K562 (cell line): ENCODE measurements at regions not wholly inside any gene's neighbourhood (a gene's known extent, or its start where the extent isn't known, plus 50 kb on each side); places are given as distances from the start of the nearest gene placed in this dataset.
A peak's percentile ranks its signal among the peaks of the same experiment; 100 is the strongest.

Experiments
- ADNP ChIP-seq: fragments of 200-800 bp; sonication (Bioruptor generic); IDR thresholded peaks from 2 replicates; pipeline ENCODE4 v1.6.1; 2016; ENCODE audit warnings: missing genetic modification characterization, missing compliant biosample characterization
- BCOR ChIP-seq: fragments of 450-650 bp; IDR thresholded peaks from 2 replicates; pipeline ENCODE4 v1.6.1; 2016
- CBX3 ChIP-seq, 2 experiments: IDR thresholded peaks; 1 replicate in 1 of 2; 2 replicates in 1 of 2; pipeline ENCODE4 v1.6.1; 2012; ENCODE audit warnings: inconsistent platforms in 2 of 2, low read length in 2 of 2, borderline replicate concordance in 1 of 2, control low read depth in 1 of 2
- EGR1 ChIP-seq: fragments of 450-650 bp; conservative IDR thresholded peaks from 2 replicates; pipeline ENCODE4 v1.6.1; 2017; ENCODE audit warnings: mild to moderate bottlenecking
- ETV5 ChIP-seq: sonication (generic); formaldehyde crosslinking; IDR thresholded peaks from 2 replicates; pipeline ENCODE4 v1.4.0; 2020; ENCODE audit warnings: low read depth, mild to moderate bottlenecking, missing genetic modification reagents
- HCFC1 ChIP-seq: IDR thresholded peaks from 2 replicates; pipeline ENCODE4 v1.6.1; 2012; ENCODE audit warnings: low read depth, low read length, improper control_type of control experiment
- HMGN3 ChIP-seq: IDR thresholded peaks from 2 replicates; pipeline ENCODE4 v1.6.1; 2011; ENCODE audit warnings: borderline replicate concordance, low read depth, mild to moderate bottlenecking, mixed read lengths, low read length; ENCODE audit not compliant: insufficient read length; ENCODE audit errors: extremely low read depth
- MAZ ChIP-seq, 2 experiments: fragments of 450-650 bp in 1 of 2; sonication (generic) in 1 of 2; formaldehyde crosslinking; IDR thresholded peaks in 1 of 2; conservative IDR thresholded peaks in 1 of 2; 2 replicates each; pipeline versions ENCODE4 v1.4.0 to v1.5.0; 2020; ENCODE audit warnings: mild to moderate bottlenecking in 1 of 2, missing genetic modification reagents in 1 of 2
- MEF2D ChIP-seq: conservative IDR thresholded peaks from 2 replicates; pipeline ENCODE4 v1.6.1; 2016; ENCODE audit warnings: low read depth, missing genetic modification characterization, missing compliant biosample characterization
- NKRF ChIP-seq: fragments of 450-650 bp; IDR thresholded peaks from 2 replicates; pipeline ENCODE4 v1.6.1; 2016; ENCODE audit warnings: borderline replicate concordance
- PCBP2 ChIP-seq: fragments of 200-400 bp; formaldehyde crosslinking; IDR thresholded peaks from 2 replicates; pipeline ENCODE4 v1.6.1; 2018; ENCODE audit warnings: low read length, low read depth, mild to moderate bottlenecking, moderate library complexity; ENCODE audit not compliant: poor library complexity, severe bottlenecking
- POLR2B ChIP-seq: fragments of 450-650 bp; IDR thresholded peaks from 2 replicates; pipeline ENCODE4 v1.6.1; 2018; ENCODE audit warnings: low read depth; ENCODE audit not compliant: partially characterized antibody
- POLR3A ChIP-seq: IDR thresholded peaks from 2 replicates; pipeline ENCODE4 v1.6.1; 2011; ENCODE audit warnings: borderline replicate concordance, mild to moderate bottlenecking, moderate library complexity; ENCODE audit not compliant: insufficient read length, insufficient read depth; ENCODE audit errors: extremely low read depth
- SAFB ChIP-seq: fragments of 200-400 bp; formaldehyde crosslinking; IDR thresholded peaks from 2 replicates; pipeline ENCODE4 v1.6.1; 2017; ENCODE audit warnings: low read depth, low read length, borderline replicate concordance
- SETDB1 ChIP-seq: IDR thresholded peaks from one replicate; pipeline ENCODE4 v1.6.1; 2012; ENCODE audit warnings: low read length, control low read depth, inconsistent platforms
- SIN3A ChIP-seq, 2 experiments: fragments of 150-350 bp in 1 of 2; IDR thresholded peaks; 2 replicates each; pipeline ENCODE4 v1.6.1; 2011 to 2016; ENCODE audit warnings: borderline replicate concordance in 2 of 2, low read depth in 2 of 2, low read length in 2 of 2, mild to moderate bottlenecking in 2 of 2, moderate library complexity in 2 of 2; ENCODE audit not compliant: control insufficient read depth in 1 of 2
- SRSF3 ChIP-seq: fragments of 200-400 bp; formaldehyde crosslinking; IDR thresholded peaks from 2 replicates; pipeline ENCODE4 v1.6.1; 2016; ENCODE audit warnings: mild to moderate bottlenecking, low read length, moderate library complexity; ENCODE audit not compliant: insufficient read depth
- STAT6 ChIP-seq: sonication (generic); formaldehyde crosslinking; IDR thresholded peaks from 2 replicates; pipeline ENCODE4 v1.8.1; 2023; ENCODE audit warnings: mild to moderate bottlenecking, missing genetic modification reagents
- ZNF174 ChIP-seq: fragments of 250-450 bp; sonication (Bioruptor Pico); IDR thresholded peaks from 2 replicates; pipeline ENCODE4 v1.4.0; 2020; ENCODE audit warnings: mild to moderate bottlenecking
- ZNF511 ChIP-seq: sonication (generic); formaldehyde crosslinking; IDR thresholded peaks from 2 replicates; pipeline ENCODE4 v1.8.0; 2022; ENCODE audit warnings: mild to moderate bottlenecking, missing genetic modification reagents
- ZNF695 ChIP-seq: fragments of 450-650 bp; formaldehyde crosslinking; IDR thresholded peaks from 2 replicates; pipeline ENCODE4 v1.4.0; 2020; ENCODE audit warnings: mild to moderate bottlenecking, moderate library complexity
- ZNF79 ChIP-seq: fragments of 250-450 bp; sonication (Bioruptor Pico); IDR thresholded peaks from 2 replicates; pipeline ENCODE4 v1.4.0; 2020; ENCODE audit warnings: low read depth, mild to moderate bottlenecking, moderate library complexity
- TF ChIP-seq, protein P1 (sequence below): fragments of 250-450 bp; sonication (Bioruptor Pico); IDR thresholded peaks from 2 replicates; pipeline ENCODE4 v1.5.1; 2021; ENCODE audit warnings: mild to moderate bottlenecking

- TF ChIP-seq SETDB1 (no peak), STAT6 (CRISPR knock-in tag) (no peak), EGR1 (peak; percentile 84), SRSF3 (no peak), ZNF695 (CRISPR knock-in tag) (no peak), MAZ (CRISPR knock-in tag; conservative IDR thresholded peaks at IDR 0.05 in 1 of 2, IDR thresholded peaks at IDR 0.05 in 1 of 2) (no peak), NKRF (no peak), ZNF511 (CRISPR knock-in tag) (no peak), POLR3A (peak; percentile 28), ADNP (tag) (no peak), SIN3A (IDR thresholded peaks at IDR 0.05; ENCODE audit: borderline replicate concordance in 2 of 2, control insufficient read depth in 1 of 2, low read depth in 2 of 2, low read length in 2 of 2) (no peak), POLR2B (no peak), MEF2D (no peak), SAFB (no peak), ETV5 (0 out of 2 replicates have a peak, but pooled peaks have one; percentile 26), PCBP2 (no peak), BCOR (no peak), CBX3 (IDR thresholded peaks at IDR 0.05; ENCODE audit: borderline replicate concordance in 1 of 2, low read length in 2 of 2) (0 out of 3 replicates have a peak, but pooled peaks of 1 of the 2 experiments have one; percentile 21), HMGN3 (no peak), ZNF174 (CRISPR knock-in tag) (no peak), ZNF79 (CRISPR knock-in tag) (no peak), HCFC1 (no peak)
- TF ChIP-seq, protein P1, sequence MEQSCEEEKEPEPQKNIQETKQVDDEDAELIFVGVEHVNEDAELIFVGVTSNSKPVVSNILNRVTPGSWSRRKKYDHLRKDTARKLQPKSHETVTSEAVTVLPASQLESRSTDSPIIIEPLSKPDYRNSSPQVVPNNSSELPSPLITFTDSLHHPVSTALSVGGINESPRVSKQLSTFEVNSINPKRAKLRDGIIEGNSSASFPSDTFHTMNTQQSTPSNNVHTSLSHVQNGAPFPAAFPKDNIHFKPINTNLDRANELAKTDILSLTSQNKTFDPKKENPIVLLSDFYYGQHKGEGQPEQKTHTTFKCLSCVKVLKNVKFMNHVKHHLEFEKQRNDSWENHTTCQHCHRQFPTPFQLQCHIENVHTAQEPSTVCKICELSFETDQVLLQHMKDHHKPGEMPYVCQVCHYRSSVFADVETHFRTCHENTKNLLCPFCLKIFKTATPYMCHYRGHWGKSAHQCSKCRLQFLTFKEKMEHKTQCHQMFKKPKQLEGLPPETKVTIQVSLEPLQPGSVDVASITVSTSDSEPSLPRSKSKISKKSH = no peak
Measured at GRCh38 chr20:30816182-30816645, 441.2 kb upstream of the DEFB115 start (continued).
